ENCODE measurements at regions not wholly inside any gene's neighbourhood (a gene's known extent, or its start where the extent isn't known, plus 50 kb on each side); places are given as distances from the start of the nearest gene placed in this dataset.

DNA sequence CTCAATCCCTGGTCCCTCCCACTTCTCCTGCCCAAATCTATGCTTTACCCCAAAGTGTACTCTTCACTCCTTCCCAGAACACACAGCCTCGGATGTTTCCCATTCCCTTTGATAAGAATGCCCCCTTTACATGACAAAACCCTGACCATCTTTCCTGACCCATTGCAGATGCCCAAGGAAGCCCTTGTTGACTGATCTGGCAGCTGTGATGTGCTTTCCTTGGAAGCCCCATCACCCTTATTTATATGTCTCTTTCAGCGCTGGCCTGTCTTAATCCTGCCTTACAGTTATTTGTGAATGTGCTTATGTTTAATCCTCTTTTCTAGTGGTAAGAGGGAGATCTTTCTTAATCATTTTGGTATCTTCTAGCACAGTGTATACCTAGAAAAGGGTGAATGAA, 523.1 kb downstream of the CD83 start:
- Mint-ChIP-seq H3K4me1 (ENCODE audit: low read depth, unreplicated experiment) (peaks cover 29% of the 10 kb centered on the region), H3K4me3 (ENCODE audit: low read depth, unreplicated experiment) (no peak overlapping the region), H3K36me3 (ENCODE audit: insufficient read depth, unreplicated experiment) (peaks cover 5% of the 10 kb centered on the region), H3K9me3 (ENCODE audit: low read depth, unreplicated experiment) (no peaks in the 10 kb centered on the region), H3K27ac (ENCODE audit: unreplicated experiment) (no peak overlapping the region), H3K27me3 (ENCODE audit: unreplicated experiment) (no peaks in the 10 kb centered on the region)
- intact Hi-C loops (cut with micrococcal nuclease; ENCODE audit: unreplicated experiment): no loop called here
- TF ChIP-seq, protein P1, sequence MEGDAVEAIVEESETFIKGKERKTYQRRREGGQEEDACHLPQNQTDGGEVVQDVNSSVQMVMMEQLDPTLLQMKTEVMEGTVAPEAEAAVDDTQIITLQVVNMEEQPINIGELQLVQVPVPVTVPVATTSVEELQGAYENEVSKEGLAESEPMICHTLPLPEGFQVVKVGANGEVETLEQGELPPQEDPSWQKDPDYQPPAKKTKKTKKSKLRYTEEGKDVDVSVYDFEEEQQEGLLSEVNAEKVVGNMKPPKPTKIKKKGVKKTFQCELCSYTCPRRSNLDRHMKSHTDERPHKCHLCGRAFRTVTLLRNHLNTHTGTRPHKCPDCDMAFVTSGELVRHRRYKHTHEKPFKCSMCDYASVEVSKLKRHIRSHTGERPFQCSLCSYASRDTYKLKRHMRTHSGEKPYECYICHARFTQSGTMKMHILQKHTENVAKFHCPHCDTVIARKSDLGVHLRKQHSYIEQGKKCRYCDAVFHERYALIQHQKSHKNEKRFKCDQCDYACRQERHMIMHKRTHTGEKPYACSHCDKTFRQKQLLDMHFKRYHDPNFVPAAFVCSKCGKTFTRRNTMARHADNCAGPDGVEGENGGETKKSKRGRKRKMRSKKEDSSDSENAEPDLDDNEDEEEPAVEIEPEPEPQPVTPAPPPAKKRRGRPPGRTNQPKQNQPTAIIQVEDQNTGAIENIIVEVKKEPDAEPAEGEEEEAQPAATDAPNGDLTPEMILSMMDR (IDR thresholded peaks at IDR 0.05; ENCODE audit: unreplicated experiment): no peak
- no TSS peak for BruUV-seq (replicated peaks)
- CTCF ChIA-PET: no interaction called here
- DNase-seq: no peak

GRCh38 chr6:14641423-14642135, 524.0 kb downstream of the CD83 start:
- no TSS peak for BruUV-seq (replicated peaks)
- H3K27ac Mint-ChIP-seq (ENCODE audit: unreplicated experiment): no peak overlapping the region
- no peak for DNase-seq
- peaks cover 5% of the 10 kb centered on the region for H3K36me3 Mint-ChIP-seq (ENCODE audit: insufficient read depth, unreplicated experiment)
- intact Hi-C loops (cut with micrococcal nuclease; ENCODE audit: unreplicated experiment): no loop called here
- H3K4me1 Mint-ChIP-seq (ENCODE audit: low read depth, unreplicated experiment): peaks cover 34% of the 10 kb centered on the region
- CTCF ChIA-PET: no interaction called here
- no peaks in the 10 kb centered on the region for H3K9me3 Mint-ChIP-seq (ENCODE audit: low read depth, unreplicated experiment)
- TF ChIP-seq, protein P1 (IDR thresholded peaks at IDR 0.05; ENCODE audit: unreplicated experiment): no peak
- no peaks in the 10 kb centered on the region for H3K27me3 Mint-ChIP-seq (ENCODE audit: unreplicated experiment)
- H3K4me3 Mint-ChIP-seq (ENCODE audit: low read depth, unreplicated experiment): no peak overlapping the region

DNA sequence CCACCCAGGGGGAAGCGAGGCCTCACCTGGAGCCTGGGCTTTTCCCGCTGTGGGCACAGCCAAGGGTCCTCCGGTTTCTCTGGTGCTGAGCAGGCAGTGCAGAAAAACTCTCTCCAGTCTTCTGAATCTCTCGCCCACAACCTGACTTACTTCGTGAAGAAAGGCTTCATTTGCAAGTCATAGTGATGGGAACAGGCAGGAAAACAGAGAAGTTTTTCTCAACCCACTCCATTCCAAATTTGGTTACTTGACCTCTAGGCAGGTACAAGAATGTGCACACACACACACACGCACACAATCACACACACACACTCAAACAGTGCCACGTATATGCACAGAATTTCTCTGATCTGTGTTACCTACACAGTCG, 524.5 kb downstream of the CD83 start:
- no peak overlapping the region for H3K27ac Mint-ChIP-seq (ENCODE audit: unreplicated experiment)
- TF ChIP-seq, protein P1 (IDR thresholded peaks at IDR 0.05; ENCODE audit: unreplicated experiment): no peak
- peaks cover 34% of the 10 kb centered on the region for H3K4me1 Mint-ChIP-seq (ENCODE audit: low read depth, unreplicated experiment)
- no peaks in the 10 kb centered on the region for H3K9me3 Mint-ChIP-seq (ENCODE audit: low read depth, unreplicated experiment)
- BruUV-seq (replicated peaks): no TSS peak
- CTCF ChIA-PET: no interaction called here
- intact Hi-C loops (cut with micrococcal nuclease; ENCODE audit: unreplicated experiment): no loop called here
- no peak overlapping the region for H3K4me3 Mint-ChIP-seq (ENCODE audit: low read depth, unreplicated experiment)
- H3K27me3 Mint-ChIP-seq (ENCODE audit: unreplicated experiment): no peaks in the 10 kb centered on the region
- DNase-seq: no peak
- peaks cover 5% of the 10 kb centered on the region for H3K36me3 Mint-ChIP-seq (ENCODE audit: insufficient read depth, unreplicated experiment)

DNA sequence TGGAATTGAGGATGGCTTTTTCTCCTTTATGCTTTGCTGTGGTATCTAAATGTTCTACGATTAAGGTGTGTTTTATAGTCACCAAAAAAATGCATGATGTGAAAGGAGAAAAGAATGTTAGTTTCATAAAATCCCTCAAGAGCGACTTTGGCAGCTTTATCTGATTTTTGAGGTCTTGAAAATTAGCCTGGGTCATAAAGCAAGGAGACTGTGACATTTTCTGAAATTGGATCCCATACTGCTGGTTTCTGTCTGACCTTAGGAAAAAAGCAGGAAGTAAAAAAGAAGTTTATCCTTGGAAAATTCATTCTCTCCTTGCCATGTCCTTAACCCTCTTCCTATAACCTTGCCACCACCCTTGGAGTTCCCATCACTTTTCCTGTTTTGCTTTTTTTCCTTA, 525.3 kb downstream of the CD83 start:
- Mint-ChIP-seq H3K9me3 (ENCODE audit: low read depth, unreplicated experiment) (no peaks in the 10 kb centered on the region), H3K4me3 (ENCODE audit: low read depth, unreplicated experiment) (no peak overlapping the region), H3K36me3 (ENCODE audit: insufficient read depth, unreplicated experiment) (peaks cover 5% of the 10 kb centered on the region), H3K27ac (ENCODE audit: unreplicated experiment) (no peak overlapping the region), H3K27me3 (ENCODE audit: unreplicated experiment) (no peaks in the 10 kb centered on the region), H3K4me1 (ENCODE audit: low read depth, unreplicated experiment) (peaks cover 34% of the 10 kb centered on the region)
- intact Hi-C loops (cut with micrococcal nuclease; ENCODE audit: unreplicated experiment): no loop called here
- no TSS peak for BruUV-seq (replicated peaks)
- no peak for DNase-seq
- CTCF ChIA-PET: no interaction called here
- TF ChIP-seq, protein P1 (IDR thresholded peaks at IDR 0.05; ENCODE audit: unreplicated experiment): no peak
